Activated T-cell treated with anti-CD3 and anti-CD28 coated beads, Interleukin-2, amount 50 U/mL, for 24 hours (primary cell): ENCODE measurements at regions not wholly inside any gene's neighbourhood (a gene's known extent, or its start where the extent isn't known, plus 50 kb on each side); places are given as distances from the start of the nearest gene placed in this dataset.

Experiments used
- DNase-seq: peaks from one replicate; pipeline ENCODE4 v3.0.0-alpha.2; 2020
- H3K27ac Mint-ChIP-seq: 2 replicates; pipeline ENCODE4 v1.8.0; 2020; ENCODE audit warnings: mild to moderate bottlenecking, mixed read lengths
- H3K27me3 Mint-ChIP-seq: 2 replicates; pipeline ENCODE4 v1.8.0; 2020; ENCODE audit warnings: mixed read lengths
- H3K36me3 Mint-ChIP-seq: 2 replicates; pipeline ENCODE4 v1.8.0; 2020; ENCODE audit warnings: low read depth, mixed read lengths
- H3K4me1 Mint-ChIP-seq: 2 replicates; pipeline ENCODE4 v1.8.0; 2020; ENCODE audit warnings: low read depth, mixed read lengths
- H3K4me3 Mint-ChIP-seq: 2 replicates; pipeline ENCODE4 v1.8.0; 2020; ENCODE audit warnings: mild to moderate bottlenecking, moderate library complexity, mixed read lengths
- H3K9me3 Mint-ChIP-seq: 2 replicates; pipeline ENCODE4 v1.8.0; 2020; ENCODE audit warnings: mixed read lengths

GRCh38 chr6:40106840-40107239, 172.6 kb upstream of the MOCS1 start:
- no peak for DNase-seq
- Mint-ChIP-seq H3K27me3 (peaks cover 5% of the 10 kb centered on the region), H3K27ac (no peak overlapping the region), H3K36me3 (no peaks in the 10 kb centered on the region), H3K4me3 (no peak overlapping the region), H3K9me3 (no peaks in the 10 kb centered on the region), H3K4me1 (no peaks in the 10 kb centered on the region)

- Mint-ChIP-seq H3K36me3 (no peaks in the 10 kb centered on the region), H3K9me3 (no peaks in the 10 kb centered on the region), H3K4me3 (no peak overlapping the region), H3K27me3 (peaks cover 15% of the 10 kb centered on the region), H3K27ac (no peak overlapping the region), H3K4me1 (no peaks in the 10 kb centered on the region)
- no peak for DNase-seq
These were observed 164.5 kb upstream of the MOCS1 start for GRCh38 chr6:40098774-40099173.

GRCh38 chr6:40097590-40097989, 163.3 kb upstream of the MOCS1 start:
- peaks cover 15% of the 10 kb centered on the region for H3K27me3 Mint-ChIP-seq
- no peak for DNase-seq
- H3K4me1 Mint-ChIP-seq, result no peaks in the 10 kb centered on the region
- no peaks in the 10 kb centered on the region for H3K36me3 Mint-ChIP-seq
- H3K4me3 Mint-ChIP-seq, result no peak overlapping the region
- H3K27ac Mint-ChIP-seq, result no peak overlapping the region
- no peaks in the 10 kb centered on the region for H3K9me3 Mint-ChIP-seq

- Mint-ChIP-seq H3K36me3 (no peaks in the 10 kb centered on the region), H3K27ac (no peak overlapping the region), H3K4me1 (no peaks in the 10 kb centered on the region)
These were observed 149.1 kb upstream of the MOCS1 start for GRCh38 chr6:40083141-40083920.

GRCh38 chr6:40082278-40083043, 148.2 kb upstream of the MOCS1 start:
- peaks cover 15% of the 10 kb centered on the region for H3K27me3 Mint-ChIP-seq
- no peaks in the 10 kb centered on the region for H3K4me1 Mint-ChIP-seq
- no peak overlapping the region for H3K27ac Mint-ChIP-seq
- no peak for DNase-seq
- H3K36me3 Mint-ChIP-seq, result no peaks in the 10 kb centered on the region
- no peak overlapping the region for H3K4me3 Mint-ChIP-seq
- H3K9me3 Mint-ChIP-seq, result no peaks in the 10 kb centered on the region

More at GRCh38 chr6:40083141-40083920, 149.1 kb upstream of the MOCS1 start:
- no peak for DNase-seq
- no peaks in the 10 kb centered on the region for H3K9me3 Mint-ChIP-seq
- no peak overlapping the region for H3K4me3 Mint-ChIP-seq
- H3K27me3 Mint-ChIP-seq, result peaks cover 9% of the 10 kb centered on the region

GRCh38 chr6:40077736-40078135, 143.5 kb upstream of the MOCS1 start:
- no peak for DNase-seq
- H3K27ac Mint-ChIP-seq, result no peak overlapping the region
- H3K27me3 Mint-ChIP-seq, result peaks cover 44% of the 10 kb centered on the region
- H3K4me1 Mint-ChIP-seq, result no peaks in the 10 kb centered on the region
- H3K4me3 Mint-ChIP-seq, result no peak overlapping the region
- H3K36me3 Mint-ChIP-seq, result no peaks in the 10 kb centered on the region
- H3K9me3 Mint-ChIP-seq, result no peaks in the 10 kb centered on the region

- no peak for DNase-seq
- peaks cover 48% of the 10 kb centered on the region for H3K27me3 Mint-ChIP-seq
These were observed 143.1 kb upstream of the MOCS1 start for GRCh38 chr6:40077315-40077714.

GRCh38 chr6:40075056-40075590, 140.9 kb upstream of the MOCS1 start:
- Mint-ChIP-seq H3K4me1 (no peaks in the 10 kb centered on the region), H3K4me3 (no peak overlapping the region), H3K27me3 (peaks cover 49% of the 10 kb centered on the region), H3K27ac (no peak overlapping the region), H3K9me3 (no peaks in the 10 kb centered on the region), H3K36me3 (no peaks in the 10 kb centered on the region)
- no peak for DNase-seq

More at GRCh38 chr6:40077315-40077714, 143.1 kb upstream of the MOCS1 start:
- no peaks in the 10 kb centered on the region for H3K4me1 Mint-ChIP-seq
- no peaks in the 10 kb centered on the region for H3K36me3 Mint-ChIP-seq
- H3K9me3 Mint-ChIP-seq, result no peaks in the 10 kb centered on the region
- H3K27ac Mint-ChIP-seq, result no peak overlapping the region
- H3K4me3 Mint-ChIP-seq, result no peak overlapping the region

- H3K36me3 Mint-ChIP-seq, result no peaks in the 10 kb centered on the region
- H3K9me3 Mint-ChIP-seq, result no peaks in the 10 kb centered on the region
- no peak overlapping the region for H3K27ac Mint-ChIP-seq
- no peak overlapping the region for H3K4me3 Mint-ChIP-seq
- no peaks in the 10 kb centered on the region for H3K4me1 Mint-ChIP-seq
- peaks cover 49% of the 10 kb centered on the region for H3K27me3 Mint-ChIP-seq
- DNase-seq, result no peak
These were observed 140.2 kb upstream of the MOCS1 start for GRCh38 chr6:40074306-40075055.

GRCh38 chr6:40066372-40066771, 132.1 kb upstream of the MOCS1 start:
- H3K4me3 Mint-ChIP-seq, result no peak overlapping the region
- no peaks in the 10 kb centered on the region for H3K4me1 Mint-ChIP-seq
- H3K27me3 Mint-ChIP-seq, result peaks cover 8% of the 10 kb centered on the region
- H3K27ac Mint-ChIP-seq, result no peak overlapping the region
- no peaks in the 10 kb centered on the region for H3K36me3 Mint-ChIP-seq
- peaks cover 3% of the 10 kb centered on the region for H3K9me3 Mint-ChIP-seq
- DNase-seq, result no peak

GRCh38 chr6:40056865-40057264, 122.6 kb upstream of the MOCS1 start:
- Mint-ChIP-seq H3K36me3 (no peaks in the 10 kb centered on the region), H3K4me1 (no peaks in the 10 kb centered on the region), H3K27me3 (peaks cover 13% of the 10 kb centered on the region), H3K4me3 (no peak overlapping the region), H3K9me3 (peaks cover 2% of the 10 kb centered on the region), H3K27ac (no peak overlapping the region)
- no peak for DNase-seq

GRCh38 chr6:40054602-40055001, 120.3 kb upstream of the MOCS1 start:
- Mint-ChIP-seq H3K27ac (no peak overlapping the region), H3K4me3 (no peak overlapping the region), H3K4me1 (no peaks in the 10 kb centered on the region), H3K36me3 (no peaks in the 10 kb centered on the region), H3K9me3 (peaks cover 13% of the 10 kb centered on the region), H3K27me3 (peaks cover 22% of the 10 kb centered on the region)
- DNase-seq, result no peak

GRCh38 chr6:40054186-40054585, 119.9 kb upstream of the MOCS1 start:
- DNase-seq, result no peak
- Mint-ChIP-seq H3K27me3 (peaks cover 24% of the 10 kb centered on the region), H3K27ac (no peak overlapping the region), H3K4me1 (no peaks in the 10 kb centered on the region), H3K9me3 (peaks cover 14% of the 10 kb centered on the region), H3K4me3 (no peak overlapping the region), H3K36me3 (no peaks in the 10 kb centered on the region)

GRCh38 chr6:40049128-40049527, 114.9 kb upstream of the MOCS1 start:
- no peak for DNase-seq
- Mint-ChIP-seq H3K4me3 (no peak overlapping the region), H3K27ac (no peak overlapping the region), H3K4me1 (no peaks in the 10 kb centered on the region), H3K9me3 (peaks cover 17% of the 10 kb centered on the region), H3K36me3 (no peaks in the 10 kb centered on the region), H3K27me3 (peaks cover 27% of the 10 kb centered on the region)
